ENCODE measurements at regions not wholly inside any gene's neighbourhood (a gene's known extent, or its start where the extent isn't known, plus 50 kb on each side); places are given as distances from the start of the nearest gene placed in this dataset.

- H2BK15ac ChIP-seq (ENCODE audit: low read length): no peak overlapping the region
- no peaks in the 10 kb centered on the region for H3K36me3 ChIP-seq (ENCODE audit: control insufficient read depth in 2 of 4, insufficient read depth in 4 of 4, low read length in 3 of 4)
- ChIA-PET POLR2A (ENCODE audit: partially characterized antibody) (no interaction called here), CTCF (ENCODE audit: partially characterized antibody) (interaction anchor here (0.6 to 1.1 kb wide), 2 partner anchors 21 to 211 kb away, joined by 3 to 4 read pairs; no protein-coding TSS in a partner anchor)
- no peak overlapping the region for H3K27ac ChIP-seq (ENCODE audit: low read depth, low read length)
- no peak for TF ChIP-seq SP2 (IDR thresholded peaks at IDR 0.05; ENCODE audit: low read length)
- TF ChIP-seq JUND (IDR thresholded peaks at IDR 0.05; ENCODE audit: low read length): no peak
- TF ChIP-seq CEBPB (IDR thresholded peaks at IDR 0.05; ENCODE audit: low read depth, low read length): no peak
- TF ChIP-seq BACH1 (IDR thresholded peaks at IDR 0.05; ENCODE audit: low read length): no peak
- no peak for TF ChIP-seq CTBP2 (IDR thresholded peaks at IDR 0.05; ENCODE audit: borderline replicate concordance, insufficient read depth, insufficient read length, low read length)
- no peak for TF ChIP-seq MAX (IDR thresholded peaks at IDR 0.05)
- TF ChIP-seq CBX5 (IDR thresholded peaks at IDR 0.05; ENCODE audit: low read depth, low read length): no peak
- no peak for TF ChIP-seq CHD2 (IDR thresholded peaks at IDR 0.05; ENCODE audit: low read length)
- no peak for TF ChIP-seq YY1 (IDR thresholded peaks at IDR 0.05; ENCODE audit: low read depth, low read length)
- H4K5ac ChIP-seq (ENCODE audit: insufficient read length, low read depth, low read length): no peak overlapping the region
- H2AFZ ChIP-seq (ENCODE audit: low read length): no peak overlapping the region
- no peak overlapping the region for H3K4me3 ChIP-seq (ENCODE audit: extremely low read depth in 1 of 4, insufficient read depth in 2 of 4, low read depth in 3 of 4, low read length in 4 of 4)
- no peaks in the 10 kb centered on the region for H3K4me1 ChIP-seq (replicated peaks in 1 of 4; ENCODE audit: control insufficient read depth in 3 of 4, insufficient read depth in 4 of 4, low read length in 3 of 4)
- no peak overlapping the region for H4K8ac ChIP-seq (ENCODE audit: extremely low read depth, insufficient read depth, low read length)
- 100% methylated on average over 3 of the region's 3 CpGs; no CpG with 5 or more reads in 1 of the 2 experiments for WGBS, 2 experiments (ENCODE audit: extremely low coverage in 1 of 2, insufficient coverage in 1 of 2, insufficient read length in 1 of 2, insufficient replicate concordance in 2 of 2, low coverage in 1 of 2, low lambda C conversion rate in 2 of 2, missing lambda C conversion rate in 1 of 2)
- no peak overlapping the region for H4K91ac ChIP-seq (replicated peaks; ENCODE audit: insufficient read length, low read length)
- no peak overlapping the region for H3K56ac ChIP-seq (replicated peaks; ENCODE audit: insufficient read length, low read depth, low read length)
- no peak overlapping the region for H3K9ac ChIP-seq (replicated peaks in 1 of 4; ENCODE audit: extremely low read depth in 1 of 4, low read depth in 3 of 4, low read length in 3 of 4)
- no peak overlapping the region for H3K23ac ChIP-seq (ENCODE audit: insufficient read length)
- no peaks in the 10 kb centered on the region for H3K27me3 ChIP-seq (replicated peaks in 1 of 4; ENCODE audit: control insufficient read depth in 3 of 4, extremely low read depth in 1 of 4, insufficient read depth in 3 of 4, low read length in 3 of 4)
- H3K4me2 ChIP-seq (ENCODE audit: insufficient read depth in 1 of 2, low read depth in 2 of 2, low read length in 2 of 2): no peak overlapping the region
- no peaks in the 10 kb centered on the region for H3K23me2 ChIP-seq (ENCODE audit: low read depth, low read length)
- H2BK120ac ChIP-seq (replicated peaks; ENCODE audit: low read depth, low read length): no peak overlapping the region
- no peak overlapping the region for H3K4ac ChIP-seq (replicated peaks; ENCODE audit: insufficient read length, low read depth, low read length)
- no peaks in the 10 kb centered on the region for H3K79me2 ChIP-seq (ENCODE audit: control insufficient read depth in 1 of 2, insufficient read depth in 2 of 2, low read length in 2 of 2)
- no peak for FAIRE-seq
- no peaks in the 10 kb centered on the region for H4K20me1 ChIP-seq (replicated peaks in 1 of 2; ENCODE audit: control insufficient read depth in 1 of 2, insufficient read depth in 2 of 2, low read length in 2 of 2)
- no peak overlapping the region for H2BK5ac ChIP-seq (ENCODE audit: low read depth, low read length)
- no peak overlapping the region for H2BK12ac ChIP-seq (ENCODE audit: low read depth, low read length)
- H2AK5ac ChIP-seq (ENCODE audit: low read depth, low read length): no peak overlapping the region
- H2BK20ac ChIP-seq (ENCODE audit: low read length): no peak overlapping the region
- DNase-seq (ENCODE audit: low read depth in 1 of 2, low spot score in 2 of 2): no peak
- no peaks in the 10 kb centered on the region for H3K79me1 ChIP-seq (ENCODE audit: low read depth, low read length)
- H3K18ac ChIP-seq (ENCODE audit: extremely low read depth, low read length): no peak overlapping the region
- H3K9me3 ChIP-seq (ENCODE audit: insufficient read depth in 2 of 2, low read depth in 1 of 2, low read length in 1 of 2): peaks cover 3 to 4% of the 10 kb centered on the region in 2 experiments; a peak in 3 of 4 replicates
- no peak overlapping the region for H3K14ac ChIP-seq (ENCODE audit: insufficient read length)
These were observed 2188.9 kb downstream of the PCDH7 start for GRCh38 chr4:32909053-32909452.
